ENCODE measurements at regions not wholly inside any gene's neighbourhood (a gene's known extent, or its start where the extent isn't known, plus 50 kb on each side); places are given as distances from the start of the nearest gene placed in this dataset.

GRCh38 chr13:107324416-107325204, 756.7 kb upstream of the ARGLU1 start:
- TF ChIP-seq CREB1 (IDR thresholded peaks at IDR 0.05) (no peak), CREB1 (CRISPR knock-in tag; IDR thresholded peaks at IDR 0.05) (no peak), EP300 (IDR thresholded peaks at IDR 0.05; ENCODE audit: low read length) (no peak), TAF15 (IDR thresholded peaks at IDR 0.05; ENCODE audit: low read depth, low read length) (no peak), CHD1 (IDR thresholded peaks at IDR 0.05; ENCODE audit: low read length) (no peak), STAT6 (CRISPR knock-in tag; IDR thresholded peaks at IDR 0.05) (no peak), MAFG (tag; conservative IDR thresholded peaks at IDR 0.05) (no peak), ATF3 (IDR thresholded peaks at IDR 0.05) (no peak), ATF3 (CRISPR knock-in tag; conservative IDR thresholded peaks at IDR 0.05) (no peak), CCNT2 (IDR thresholded peaks at IDR 0.05; ENCODE audit: borderline replicate concordance, extremely low read depth, insufficient read length, low read depth, low read length) (no peak), CTCF (IDR thresholded peaks at IDR 0.05 in 2 of 3, conservative IDR thresholded peaks at IDR 0.05 in 1 of 3; ENCODE audit: insufficient read depth in 2 of 3, low read depth in 1 of 3, low read length in 3 of 3) (no peak), ZNF77 (CRISPR knock-in tag; IDR thresholded peaks at IDR 0.05) (no peak), ZNF511 (CRISPR knock-in tag; IDR thresholded peaks at IDR 0.05) (no peak), REST (IDR thresholded peaks at IDR 0.05; ENCODE audit: borderline replicate concordance) (no peak), REST (CRISPR knock-in tag; IDR thresholded peaks at IDR 0.05; ENCODE audit: low read depth) (no peak)

Measured in K562 (cell line).